ENCODE measurements at regions not wholly inside any gene's neighbourhood (a gene's known extent, or its start where the extent isn't known, plus 50 kb on each side); places are given as distances from the start of the nearest gene placed in this dataset.
"Not testable (repeated sequence)": the region's sequence is repeated elsewhere in the genome, so short reads cannot be mapped to it uniquely, and the experiment has no call there.

DNA sequence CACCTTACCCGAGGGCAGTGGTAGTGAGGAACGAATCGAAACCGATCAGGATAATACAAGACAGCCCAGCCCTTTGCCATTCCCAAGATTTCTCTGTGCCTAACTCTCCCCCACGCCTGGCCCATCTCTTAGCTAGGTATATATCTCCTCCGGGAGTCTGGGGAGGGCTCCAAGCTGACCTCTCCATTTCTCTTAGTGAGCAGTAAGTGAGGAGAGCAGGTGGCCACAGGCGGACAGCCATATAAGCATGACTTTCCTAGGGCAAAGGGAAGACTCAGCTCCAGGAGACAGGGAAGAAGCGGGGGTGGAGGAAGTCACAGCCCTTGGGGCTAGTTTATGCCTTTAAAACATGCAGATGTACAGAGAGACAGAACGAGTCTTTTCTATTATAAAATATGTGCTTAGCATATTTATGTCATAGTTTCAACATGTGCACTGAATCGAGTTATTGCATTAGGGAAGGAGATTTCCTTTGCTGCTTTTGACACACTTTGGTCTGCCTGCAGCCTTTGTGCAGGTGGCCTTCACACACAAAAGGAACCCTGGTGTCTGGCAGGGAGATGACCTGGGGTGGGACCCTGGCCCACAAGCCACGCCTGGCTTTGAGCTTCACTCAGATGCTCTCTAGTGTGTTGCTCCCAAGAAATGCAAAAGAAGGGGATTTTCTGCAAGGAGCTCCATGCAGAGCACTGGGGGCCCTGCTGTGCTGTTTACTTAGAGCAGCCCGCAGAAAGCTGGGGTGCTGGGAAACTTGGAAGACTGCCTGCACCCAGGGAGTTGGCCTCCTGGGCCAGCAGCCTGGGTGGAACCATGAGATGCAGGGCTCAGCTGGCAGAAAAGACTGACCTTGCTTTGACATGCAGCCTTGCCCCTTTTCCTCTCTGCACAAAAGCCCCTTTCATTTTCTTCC lies 613.3 kb downstream of the BCOR start:
- no peak for DNase-seq

DNA sequence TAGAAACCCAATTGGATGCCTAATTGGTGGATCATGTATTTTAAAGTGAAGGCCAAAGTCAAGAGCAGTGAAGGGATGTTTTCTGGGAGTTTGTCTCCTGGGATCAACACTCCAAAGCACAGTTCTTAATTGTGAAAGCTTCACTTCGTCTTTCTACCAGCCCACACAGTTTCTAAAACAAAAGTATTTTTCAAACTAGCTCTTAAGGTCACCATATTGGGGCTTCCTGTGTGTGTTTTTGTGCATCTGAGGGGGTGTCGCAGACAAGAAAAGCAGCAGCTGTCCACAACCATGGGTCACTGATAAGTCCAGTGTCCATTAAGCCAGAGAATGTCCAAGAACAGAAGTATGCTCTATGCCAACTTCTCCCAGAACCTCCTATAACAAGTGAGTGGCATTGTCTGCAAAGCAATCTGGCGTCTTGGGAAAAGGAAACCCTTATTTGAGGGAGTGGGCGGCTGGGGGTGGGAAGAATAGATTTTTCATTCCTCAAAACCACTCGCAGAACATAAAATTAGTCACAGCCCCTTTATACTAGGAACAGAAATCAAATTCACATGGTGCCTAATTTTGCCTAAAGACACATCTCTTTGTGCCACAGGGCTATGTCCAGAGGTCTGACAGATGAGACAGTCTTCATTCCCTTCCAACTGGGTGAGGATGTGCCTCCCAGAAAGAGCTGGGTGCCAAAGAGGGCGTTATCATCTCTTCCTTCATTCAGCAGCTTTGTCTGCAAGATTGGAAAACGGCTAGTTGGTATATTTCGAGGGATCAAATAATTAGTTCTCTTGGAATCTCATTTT lies 610.4 kb downstream of the BCOR start:
- no peak for DNase-seq

DNA sequence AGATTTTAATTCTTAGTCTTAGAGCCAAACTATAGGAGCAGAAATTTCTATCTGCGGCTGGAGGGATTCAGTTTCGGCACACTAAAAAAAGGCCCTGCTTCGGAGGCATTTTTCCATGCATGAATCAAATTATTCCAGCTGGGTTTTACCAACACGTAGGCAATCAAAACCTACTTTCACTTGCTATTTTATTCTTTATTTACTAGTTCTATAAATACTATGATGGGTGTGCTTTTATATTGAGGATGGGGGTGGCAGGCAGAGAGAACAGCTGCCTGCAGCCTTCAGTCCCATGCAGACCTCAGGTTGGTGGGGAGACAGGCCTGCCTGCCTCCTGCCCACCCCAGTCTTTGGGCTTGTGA lies 609.8 kb downstream of the BCOR start:
- no peak for DNase-seq

DNA sequence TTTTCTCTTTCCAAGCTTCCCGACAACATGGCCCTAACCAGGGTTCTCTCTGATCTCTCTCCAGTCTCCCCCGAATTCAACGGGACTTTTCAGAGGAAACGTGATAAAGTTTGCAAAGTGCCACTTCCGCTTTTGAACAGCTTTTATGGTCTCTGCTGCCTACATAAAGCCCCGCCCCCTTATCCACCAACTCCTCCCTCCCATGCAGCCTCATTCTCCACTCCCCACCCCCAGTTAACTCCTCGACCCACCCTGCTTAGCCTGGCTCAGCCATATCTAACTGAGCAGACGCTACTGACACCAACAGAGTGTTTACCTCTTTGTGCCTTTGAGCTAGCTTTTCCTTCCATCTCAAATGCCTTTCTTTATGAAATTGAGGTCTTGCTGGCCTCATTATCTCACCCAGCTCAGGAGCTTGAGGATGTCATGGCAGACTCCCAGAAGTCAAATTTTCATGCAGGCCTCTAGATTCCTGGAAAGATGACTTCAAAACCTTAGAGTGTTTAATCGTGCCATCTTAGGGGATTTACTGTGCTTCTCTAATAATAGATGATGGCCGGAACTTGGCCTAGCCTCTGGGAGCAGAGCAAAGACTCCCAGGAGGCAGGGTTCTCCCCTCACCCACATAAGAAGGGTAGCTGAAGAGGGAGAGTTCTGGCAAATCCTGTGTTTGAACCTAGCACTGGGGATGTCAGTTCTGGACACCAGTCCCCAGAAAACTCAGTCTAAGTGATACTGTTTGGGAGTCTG lies 606.0 kb downstream of the BCOR start:
- DNase-seq: no peak

DNA sequence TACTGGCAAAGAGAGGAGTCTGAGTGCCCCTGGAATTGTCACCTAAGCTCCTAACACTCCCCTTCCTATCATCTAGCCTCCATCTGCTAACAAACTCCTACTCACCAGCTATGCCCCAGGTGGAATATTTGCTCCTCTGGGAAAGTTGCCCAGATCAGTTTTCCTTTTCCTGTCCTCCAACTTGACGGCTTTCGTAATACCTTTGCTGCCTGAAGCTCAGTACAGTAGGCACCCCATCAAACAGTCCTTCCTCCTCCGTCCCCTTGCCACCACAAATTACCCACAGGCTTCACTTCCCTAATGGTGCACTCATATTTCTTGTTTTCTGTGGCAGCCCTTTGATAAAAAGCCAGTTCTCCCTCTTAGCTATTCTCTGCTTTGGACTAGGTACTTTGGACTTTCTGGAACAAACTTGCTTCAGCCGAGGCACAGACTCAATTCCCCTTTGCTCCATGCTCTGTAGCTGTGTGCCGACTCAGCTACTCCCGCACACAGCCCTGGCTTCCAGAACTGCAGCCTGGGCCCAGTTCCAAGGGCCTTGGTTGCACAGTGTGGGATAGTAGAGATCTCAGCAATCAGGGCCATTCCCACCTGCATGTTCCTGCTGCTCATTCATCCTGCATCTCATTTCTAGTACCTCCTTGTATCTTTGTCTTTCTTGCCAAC lies 605.1 kb downstream of the BCOR start:
- DNase-seq: no peak

DNA sequence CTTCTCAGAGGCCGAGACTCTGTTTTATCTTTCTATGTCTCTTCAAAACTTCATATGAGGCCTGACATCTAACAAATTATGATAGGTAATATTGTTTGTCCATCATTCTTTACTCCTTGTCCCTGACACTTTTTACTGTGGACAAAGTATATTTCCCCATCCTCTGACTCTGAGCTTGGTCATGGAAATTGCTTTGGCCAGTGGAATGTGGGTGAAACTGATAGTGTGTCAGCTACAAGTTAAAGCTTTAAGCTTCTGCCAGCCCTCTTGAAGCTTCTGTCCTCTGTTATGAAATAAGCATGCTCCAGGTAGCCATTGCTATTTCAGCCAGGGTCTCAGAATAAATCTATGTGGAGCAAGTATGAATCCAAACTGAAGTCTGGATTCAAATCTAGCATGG lies 604.6 kb downstream of the BCOR start:
- no peak for DNase-seq

DNA sequence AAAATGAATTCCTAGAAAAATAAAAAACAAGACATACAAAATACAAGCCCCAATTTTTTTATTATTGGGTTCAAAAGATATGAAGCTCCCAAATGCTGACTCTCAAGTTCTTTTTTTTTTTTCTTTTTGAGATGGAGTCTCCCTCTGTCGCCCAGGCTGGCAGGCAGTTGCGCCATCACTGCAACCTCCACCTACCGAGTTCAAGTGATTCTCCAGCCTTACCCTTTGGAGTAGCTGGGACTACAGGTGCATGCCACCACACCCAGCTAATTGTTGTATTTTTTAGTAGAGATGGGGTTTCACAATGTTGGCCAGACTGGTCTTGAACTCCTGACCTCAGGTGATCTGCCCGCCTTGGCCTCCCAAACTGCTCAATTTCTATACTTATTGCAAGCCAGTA lies 600.6 kb downstream of the BCOR start:
- not testable (repeated sequence) for DNase-seq

DNA sequence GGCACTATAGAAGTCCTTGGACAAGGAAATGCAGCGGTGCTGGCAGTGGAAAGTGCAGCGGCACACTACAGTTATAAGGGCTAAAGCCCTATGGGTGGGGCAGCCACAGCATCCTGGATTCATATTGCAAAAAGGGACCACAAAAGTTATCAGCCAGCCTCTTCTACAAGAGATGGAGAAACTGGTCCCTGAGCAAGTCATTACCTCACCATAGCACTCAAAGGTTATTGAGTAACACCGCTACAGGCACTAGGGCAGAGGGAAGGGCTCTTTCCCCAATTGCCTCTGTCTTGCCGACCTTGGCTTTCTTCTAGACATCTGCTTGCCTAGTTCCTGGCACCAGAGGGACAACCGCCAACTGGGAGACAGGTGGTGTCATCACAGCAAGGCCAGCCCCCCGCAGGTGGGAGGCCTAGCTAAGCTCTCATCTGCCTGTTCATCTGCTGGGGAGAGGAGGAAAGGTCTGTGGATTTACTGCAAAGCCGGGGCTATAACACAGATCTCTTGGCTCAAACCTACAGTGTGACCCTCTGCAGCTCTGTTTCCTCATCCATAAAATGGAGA lies 600.0 kb downstream of the BCOR start:
- DNase-seq: no peak

DNA sequence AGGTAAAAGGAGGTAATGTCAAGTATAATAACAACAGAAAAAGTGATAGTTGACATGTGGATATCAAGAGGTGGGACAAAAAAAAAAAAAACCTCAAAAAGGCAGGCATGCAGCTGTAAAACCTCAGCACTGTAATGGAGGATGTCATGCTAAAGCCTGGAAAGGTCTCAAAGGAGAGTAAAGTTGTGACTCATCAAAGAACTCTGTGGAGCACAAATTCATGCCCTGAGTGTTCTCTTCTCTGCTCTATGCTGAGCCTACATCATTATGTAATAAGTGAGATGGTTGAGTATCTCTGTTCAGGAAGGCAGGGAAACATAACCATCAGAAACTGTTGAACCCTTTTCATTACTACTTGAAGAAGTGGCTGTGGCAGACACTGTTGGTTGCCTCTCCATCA lies 597.8 kb downstream of the BCOR start:
- no peak for DNase-seq

DNA sequence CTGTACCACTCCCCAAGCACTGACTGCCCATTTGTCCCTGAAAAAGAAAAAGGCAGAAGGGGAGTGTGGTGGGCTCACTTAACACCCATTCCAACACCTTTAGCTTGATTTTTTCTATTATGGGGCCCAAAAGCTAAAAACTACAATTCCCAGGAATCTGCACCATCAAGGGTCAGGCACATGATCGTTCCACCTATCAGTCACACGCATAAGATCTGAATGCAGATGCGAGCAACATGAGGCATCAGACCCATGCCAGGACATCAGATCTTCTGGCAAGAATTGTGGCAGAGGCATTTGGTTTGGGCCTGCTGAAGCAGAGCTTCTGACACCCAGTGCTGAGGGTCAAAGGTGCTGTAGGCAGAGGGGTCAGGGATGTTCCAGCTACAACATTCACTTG lies 595.9 kb downstream of the BCOR start:
- DNase-seq: no peak

DNA sequence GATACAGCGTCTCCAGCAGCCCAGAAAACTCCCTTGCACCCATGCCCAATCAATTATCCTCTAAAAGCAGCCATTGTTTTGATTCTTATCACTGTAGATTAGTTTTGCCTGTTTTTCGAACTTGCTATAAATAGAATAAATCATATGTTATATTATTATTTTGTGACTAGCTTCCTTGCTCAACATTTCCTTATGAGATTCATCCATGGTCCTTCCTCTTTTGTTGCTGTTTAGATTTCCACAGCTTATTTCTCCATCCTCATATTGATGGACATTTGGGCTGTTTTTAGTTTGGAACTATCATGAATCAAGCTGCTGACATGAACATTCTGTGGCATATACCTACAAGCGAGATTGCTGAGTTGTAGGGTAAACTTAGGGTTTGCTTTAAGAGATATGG lies 595.3 kb downstream of the BCOR start:
- DNase-seq: no peak

DNA sequence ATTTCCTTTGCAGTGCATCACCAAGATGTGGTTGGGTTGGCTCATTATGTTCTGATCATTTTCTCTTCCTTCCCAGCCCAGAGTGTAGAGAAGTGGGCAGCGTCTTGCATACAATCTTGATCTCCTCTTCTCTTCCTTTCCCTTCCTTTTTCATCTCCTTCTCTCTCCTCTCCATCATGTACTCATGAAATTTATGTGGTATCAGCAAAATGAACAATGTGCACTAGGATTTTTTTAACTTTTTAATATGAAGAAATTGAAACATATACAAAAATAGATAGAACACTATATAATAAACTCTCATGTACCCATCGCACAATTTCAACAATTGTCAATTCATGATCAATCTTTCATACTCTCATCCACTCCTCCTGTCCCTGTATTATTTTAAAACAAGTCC lies 593.5 kb downstream of the BCOR start:
- DNase-seq: no peak

DNA sequence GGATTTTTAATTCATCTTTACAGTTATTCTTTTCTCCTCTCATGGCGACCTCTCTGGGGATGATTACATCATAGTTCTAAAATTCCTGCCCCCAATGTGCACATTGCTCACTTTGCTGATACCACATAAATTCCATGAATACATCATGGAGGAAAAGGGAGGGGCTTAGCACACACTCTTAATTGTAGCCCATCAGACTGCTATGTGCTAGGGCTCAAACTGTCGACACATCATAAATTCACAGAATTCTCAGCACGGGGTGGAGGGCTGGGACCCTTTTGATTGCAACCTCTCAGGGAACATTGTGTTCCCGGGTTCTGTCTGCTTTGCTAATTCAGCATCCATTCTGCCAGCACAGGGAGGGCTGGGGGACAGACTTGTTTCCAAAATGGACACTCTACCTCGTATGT lies 592.9 kb downstream of the BCOR start:
- DNase-seq: no peak

DNA sequence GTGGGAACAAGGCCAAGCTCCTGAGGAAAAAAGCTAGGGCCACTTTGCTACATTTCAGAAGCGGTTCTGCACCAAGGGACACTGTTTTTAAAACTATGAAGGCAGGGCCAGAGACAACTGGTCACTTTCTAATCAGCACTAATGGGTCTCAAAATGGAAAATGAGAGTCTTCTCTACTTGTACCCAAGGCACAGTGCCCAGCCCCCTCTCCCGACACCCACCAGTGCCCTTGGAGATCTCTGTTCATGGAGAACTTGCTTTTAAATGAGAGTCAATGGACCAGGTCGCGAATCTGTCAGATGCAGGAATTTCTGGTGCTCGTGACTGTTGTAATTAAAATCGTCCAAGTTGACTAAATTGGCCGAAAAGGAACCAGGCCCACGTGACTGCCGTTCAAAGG lies 591.6 kb downstream of the BCOR start:
- no peak for DNase-seq

DNA sequence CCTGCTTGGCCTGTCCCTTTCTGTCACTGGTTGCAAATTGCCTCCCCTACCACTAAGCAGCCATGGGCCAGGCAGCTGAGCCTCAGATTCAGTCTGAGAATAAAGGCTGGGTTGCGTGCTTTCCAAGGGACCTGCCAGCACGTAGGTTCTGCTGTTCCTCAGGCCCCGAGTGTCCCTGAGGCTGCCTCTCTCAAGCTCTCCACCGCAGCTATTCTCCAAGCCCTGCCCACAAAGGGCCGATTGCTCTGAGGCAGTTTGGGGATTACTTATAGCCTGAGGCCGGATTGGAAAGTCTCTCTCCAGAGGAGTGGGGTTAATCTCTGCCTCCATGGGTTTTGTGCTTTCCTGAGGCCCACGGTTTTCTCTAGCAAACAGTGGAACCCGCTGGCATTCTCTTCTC lies 590.7 kb downstream of the BCOR start:
- DNase-seq: no peak

DNA sequence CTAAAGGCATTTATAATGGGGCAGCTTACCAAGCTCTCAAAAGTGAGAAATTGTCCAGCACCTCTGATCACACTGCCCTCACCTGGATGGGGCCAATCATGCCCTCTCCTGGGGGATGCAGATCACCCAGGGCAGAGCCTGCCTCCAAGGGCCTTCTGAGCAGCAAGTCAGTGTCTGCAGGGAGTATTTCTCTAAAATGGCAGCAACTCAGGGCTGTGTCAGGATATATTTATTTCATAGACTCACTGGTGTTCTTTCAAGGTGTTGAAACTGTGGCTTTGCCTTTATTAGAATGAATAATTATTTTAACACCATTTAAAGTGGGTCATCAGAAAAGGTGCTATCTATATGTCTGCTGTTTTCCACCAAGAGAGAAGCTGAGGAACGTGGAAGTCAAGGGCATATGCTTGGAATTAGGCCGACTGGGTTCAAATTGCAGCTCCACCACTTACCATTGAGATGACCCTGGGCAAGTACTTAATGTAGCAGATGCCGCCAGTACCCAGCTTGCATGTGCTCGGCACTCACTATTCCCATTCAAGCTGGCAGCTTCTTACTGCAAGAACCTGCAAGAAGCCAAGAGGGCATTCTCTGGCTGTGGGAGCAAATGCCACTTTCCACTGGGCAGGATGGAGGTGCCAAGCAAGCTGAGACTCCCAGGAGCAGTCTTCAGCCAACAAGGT lies 590.0 kb downstream of the BCOR start:
- DNase-seq: no peak

DNA sequence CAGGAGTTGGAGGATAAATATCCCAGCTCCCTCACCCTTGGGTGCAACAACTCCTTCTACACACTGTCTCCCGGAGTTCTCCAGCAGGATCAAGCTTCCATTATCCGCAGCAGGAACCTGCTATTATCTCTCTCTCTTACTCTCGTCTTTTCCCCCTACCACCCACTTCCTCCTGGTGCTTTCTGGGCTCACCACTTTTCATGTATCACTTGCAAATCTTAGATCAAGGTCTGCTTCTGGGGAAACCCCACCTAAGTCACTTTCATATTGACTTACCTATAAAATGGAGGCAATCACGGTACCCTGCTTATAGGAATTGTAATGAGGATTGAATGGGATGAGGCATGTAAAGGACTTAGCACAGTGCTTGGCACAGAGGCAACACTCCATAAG lies 589.5 kb downstream of the BCOR start:
- no peak for DNase-seq

DNA sequence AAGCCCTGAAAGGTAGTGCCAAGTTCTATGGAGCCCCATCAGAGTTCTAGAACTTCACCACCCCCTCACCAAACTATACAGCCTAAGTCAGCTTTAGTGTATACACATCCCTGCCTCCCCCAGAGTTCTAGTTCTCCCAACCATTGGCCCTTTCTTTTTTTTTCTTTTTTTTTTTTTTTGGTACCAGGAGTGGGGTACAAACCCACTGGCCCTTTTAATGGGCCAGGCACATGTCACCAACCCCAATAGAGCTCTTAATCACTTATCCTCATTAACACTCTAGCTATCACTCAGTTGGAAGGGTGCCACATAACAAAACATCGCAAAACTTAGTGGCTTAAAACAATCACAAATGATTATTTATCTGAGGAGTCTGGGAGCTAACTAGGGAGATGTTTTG lies 588.6 kb downstream of the BCOR start:
- no peak for DNase-seq

DNA sequence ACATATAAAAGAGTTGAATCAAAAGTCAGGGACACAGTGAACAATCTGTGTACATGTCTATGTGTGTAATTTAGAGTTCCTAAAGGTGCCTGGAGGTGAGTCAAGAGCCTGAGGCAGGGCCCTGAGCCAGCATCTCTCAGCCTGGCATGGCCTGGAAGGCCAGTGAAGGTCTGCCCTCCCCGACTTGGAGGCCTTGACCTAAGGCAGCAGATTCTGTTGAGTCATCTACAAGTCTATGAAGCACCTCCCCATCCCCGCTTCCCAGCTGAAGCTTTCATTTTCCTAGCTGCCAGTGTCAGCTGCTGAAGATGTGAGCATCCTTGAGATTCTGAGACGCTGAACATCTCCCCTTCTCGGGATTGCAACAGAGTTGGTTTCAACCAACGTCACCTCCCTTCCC lies 583.9 kb downstream of the BCOR start:
- DNase-seq: no peak

DNA sequence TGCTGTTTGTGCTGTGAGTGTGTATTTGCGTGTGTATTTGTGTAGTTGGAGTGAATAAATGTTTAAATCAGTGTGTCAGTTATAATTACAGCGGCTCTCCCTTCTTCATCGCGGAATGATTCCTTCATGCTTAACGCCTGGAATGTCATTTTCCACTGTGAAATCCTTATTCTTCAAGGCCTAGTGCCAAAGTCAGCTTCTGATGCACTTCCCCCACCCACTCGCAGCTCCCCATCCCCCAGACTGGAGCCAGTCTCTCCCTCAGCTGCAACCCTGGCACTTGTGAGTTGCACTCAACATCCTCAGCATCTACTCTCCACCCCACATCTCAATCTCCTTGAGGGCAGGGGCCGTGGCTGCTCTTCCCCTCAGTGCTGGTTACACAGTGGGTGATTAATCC lies 583.0 kb downstream of the BCOR start:
- no peak for DNase-seq

DNA sequence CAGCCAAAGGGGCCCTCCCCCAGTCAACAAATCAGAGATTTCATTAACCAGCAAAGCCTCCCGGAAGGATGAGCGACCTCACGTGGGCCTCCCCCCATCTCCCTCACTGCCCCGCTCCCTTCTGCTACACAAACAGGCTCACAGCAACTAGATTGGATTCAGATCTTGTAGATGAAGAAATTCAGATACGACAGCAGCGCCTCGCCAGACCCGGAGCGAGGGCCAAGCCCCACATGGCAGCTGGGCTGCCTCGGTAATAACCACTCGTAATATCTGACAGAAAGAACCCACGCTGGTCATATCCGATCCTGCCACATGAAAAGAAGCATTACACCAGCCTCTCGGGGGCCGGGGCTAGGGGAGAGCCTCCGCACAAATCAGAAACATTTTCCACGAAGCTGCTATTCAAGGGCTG lies 581.3 kb downstream of the BCOR start:
- DNase-seq: no peak

DNA sequence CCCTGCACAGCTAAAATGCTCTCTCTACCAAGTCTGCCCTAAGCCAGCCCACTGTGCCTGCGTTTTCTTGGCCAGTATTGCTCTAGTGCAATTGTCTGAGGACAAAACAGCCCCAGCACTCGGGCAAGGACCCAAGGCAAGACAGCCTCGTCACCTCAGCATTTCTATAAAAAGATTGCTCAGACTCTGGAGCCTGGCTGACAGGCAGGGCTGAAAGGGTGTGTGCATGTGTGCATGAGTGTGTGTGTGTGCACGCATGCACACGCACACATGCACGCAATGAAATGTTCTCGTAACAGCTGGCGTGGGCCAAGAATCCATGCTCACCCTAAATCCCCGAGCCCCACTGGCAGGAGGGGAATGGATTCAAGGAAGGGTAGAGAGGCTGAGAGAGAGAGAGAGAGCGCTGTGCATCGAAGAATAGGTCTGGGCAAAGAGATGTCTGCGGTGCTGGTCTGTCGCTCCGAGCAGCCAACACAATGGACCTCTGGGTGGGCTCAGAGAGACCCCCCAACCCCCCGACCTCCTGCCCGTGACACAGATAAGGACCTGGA lies 579.2 kb downstream of the BCOR start:
- no peak for DNase-seq
